H1 (cell line): ENCODE measurements at regions not wholly inside any gene's neighbourhood (a gene's known extent, or its start where the extent isn't known, plus 50 kb on each side); places are given as distances from the start of the nearest gene placed in this dataset.

Experiments used
- CTCF ChIA-PET: fragments of 300-600 bp; sonication (Branson Sonifier 250); formaldehyde crosslinking; loops from one replicate; lab custom pipeline; 2021; ENCODE audit not compliant: partially characterized antibody; lab: Charles Lee
- POLR2A ChIA-PET: fragments of 300-600 bp; sonication (Branson Sonifier 250); formaldehyde crosslinking; loops from one replicate; lab custom pipeline; 2021; ENCODE audit warnings: inconsistent platforms; ENCODE audit not compliant: partially characterized antibody; lab: Charles Lee
- DNase-seq, 2 experiments: peaks; one replicate each; pipeline versions ENCODE4 v3.0.0 to v3.0.0-alpha.2; 2010 to 2022; ENCODE audit warnings: low spot score in 2 of 2, low read depth in 1 of 2, mixed read lengths in 1 of 2
- FAIRE-seq: peaks from 2 replicates; lab custom pipeline; 2011; peaks lifted over from hg19 to GRCh38; lab: Jason Lieb, UNC
- H2AFZ ChIP-seq: 2 replicates; pipeline ENCODE4 v1.8.1; 2012; ENCODE audit warnings: low read length, inconsistent platforms
- H2AK5ac ChIP-seq: 2 replicates; pipeline ENCODE4 v1.6.1; 2013; ENCODE audit warnings: low read depth, low read length
- H2BK120ac ChIP-seq: replicated peaks from 2 replicates; pipeline ENCODE3; 2013; ENCODE audit warnings: low read depth, low read length, inconsistent platforms
- H2BK12ac ChIP-seq: 2 replicates; pipeline ENCODE4 v1.6.1; 2013; ENCODE audit warnings: low read depth, low read length
- H2BK15ac ChIP-seq: 2 replicates; pipeline ENCODE4 v1.6.1; 2013; ENCODE audit warnings: low read length
- H2BK20ac ChIP-seq: 2 replicates; pipeline ENCODE4 v1.6.1; 2013; ENCODE audit warnings: low read length
- H2BK5ac ChIP-seq: 2 replicates; pipeline ENCODE4 v1.6.1; 2013; ENCODE audit warnings: low read depth, low read length
- H3K14ac ChIP-seq: 2 replicates; pipeline ENCODE4 v1.6.1; 2013; ENCODE audit warnings: inconsistent platforms; ENCODE audit not compliant: insufficient read length
- H3K18ac ChIP-seq: 2 replicates; pipeline ENCODE4 v1.6.1; 2013; ENCODE audit warnings: low read length; ENCODE audit errors: extremely low read depth
- H3K23ac ChIP-seq: 2 replicates; pipeline ENCODE4 v1.6.1; 2013; ENCODE audit warnings: inconsistent platforms; ENCODE audit not compliant: insufficient read length
- H3K23me2 ChIP-seq: 2 replicates; pipeline ENCODE4 v1.6.1; 2013; ENCODE audit warnings: low read depth, low read length
- H3K27ac ChIP-seq: 2 replicates; pipeline ENCODE4 v1.6.1; 2011; ENCODE audit warnings: low read depth, low read length, inconsistent platforms
- H3K27me3 ChIP-seq, 4 experiments: replicated peaks in 1 of 4; 1 replicate in 1 of 4; 2 replicates in 3 of 4; pipeline versions ENCODE4 v1.6.1 to v1.8.1; 2011 to 2013; ENCODE audit warnings: low read length in 3 of 4, mild to moderate bottlenecking in 3 of 4, inconsistent platforms in 2 of 4, mixed read lengths in 2 of 4, moderate library complexity in 1 of 4; ENCODE audit not compliant: control insufficient read depth in 3 of 4, insufficient read depth in 3 of 4; ENCODE audit errors: extremely low read depth in 1 of 4
- H3K36me3 ChIP-seq, 4 experiments: 2 replicates each; pipeline versions ENCODE4 v1.6.1 to v1.8.1; 2011 to 2013; ENCODE audit warnings: mild to moderate bottlenecking in 4 of 4, low read length in 3 of 4, moderate library complexity in 2 of 4, control low read depth in 1 of 4, inconsistent platforms in 1 of 4; ENCODE audit not compliant: insufficient read depth in 4 of 4, control insufficient read depth in 2 of 4
- H3K4ac ChIP-seq: replicated peaks from 2 replicates; pipeline ENCODE3; 2013; ENCODE audit warnings: low read length, low read depth, mixed read lengths, inconsistent platforms; ENCODE audit not compliant: insufficient read length
- H3K4me1 ChIP-seq, 4 experiments: replicated peaks in 1 of 4; 1 replicate in 1 of 4; 2 replicates in 3 of 4; pipeline versions ENCODE4 v1.6.1 to v1.8.1; 2011 to 2013; ENCODE audit warnings: low read length in 3 of 4, inconsistent platforms in 2 of 4, mixed read lengths in 1 of 4; ENCODE audit not compliant: insufficient read depth in 4 of 4, control insufficient read depth in 3 of 4
- H3K4me2 ChIP-seq, 2 experiments: 2 replicates each; pipeline versions ENCODE4 v1.6.1 to v1.8.1; 2011 to 2013; ENCODE audit warnings: low read depth in 2 of 2, low read length in 2 of 2, control low read depth in 1 of 2, inconsistent platforms in 1 of 2, mild to moderate bottlenecking in 1 of 2; ENCODE audit not compliant: insufficient read depth in 1 of 2
- H3K4me3 ChIP-seq, 4 experiments: fragments of 200-600, 300-600 bp in 1 of 4; sonication (generic), shearing (Covaris generic), sonication (Bioruptor Twin) in 1 of 4; 2 replicates each; pipeline versions ENCODE4 v1.5.1 to v1.8.1; 2011 to 2016; ENCODE audit warnings: low read length in 4 of 4, low read depth in 3 of 4, control low read depth in 2 of 4, inconsistent platforms in 2 of 4, mild to moderate bottlenecking in 2 of 4, mixed read lengths in 1 of 4, moderate library complexity in 1 of 4; ENCODE audit not compliant: insufficient read depth in 2 of 4; ENCODE audit errors: extremely low read depth in 1 of 4
- H3K56ac ChIP-seq: replicated peaks from 2 replicates; pipeline ENCODE3; 2013; ENCODE audit warnings: low read depth, mild to moderate bottlenecking, mixed read lengths, low read length, inconsistent platforms; ENCODE audit not compliant: insufficient read length
- H3K79me1 ChIP-seq: 2 replicates; pipeline ENCODE4 v1.6.1; 2013; ENCODE audit warnings: low read depth, low read length, control low read depth
- H3K79me2 ChIP-seq, 2 experiments: 2 replicates each; pipeline versions ENCODE4 v1.6.1 to v1.8.1; 2012 to 2013; ENCODE audit warnings: low read length in 2 of 2, mild to moderate bottlenecking in 2 of 2, inconsistent platforms in 1 of 2; ENCODE audit not compliant: insufficient read depth in 2 of 2, control insufficient read depth in 1 of 2
- H3K9ac ChIP-seq, 4 experiments: replicated peaks in 1 of 4; 1 replicate in 1 of 4; 2 replicates in 3 of 4; pipeline versions ENCODE4 v1.6.1 to v1.8.1; 2011 to 2013; ENCODE audit warnings: low read depth in 3 of 4, low read length in 3 of 4, control low read depth in 2 of 4, mild to moderate bottlenecking in 2 of 4, moderate library complexity in 2 of 4, inconsistent platforms in 1 of 4; ENCODE audit errors: extremely low read depth in 1 of 4
- H3K9me3 ChIP-seq, 2 experiments: 2 replicates each; pipeline versions ENCODE4 v1.6.1 to v1.8.1; 2012 to 2013; ENCODE audit warnings: mild to moderate bottlenecking in 2 of 2, moderate library complexity in 2 of 2, control low read depth in 1 of 2, inconsistent platforms in 1 of 2, low read depth in 1 of 2, low read length in 1 of 2, mixed read lengths in 1 of 2; ENCODE audit not compliant: insufficient read depth in 2 of 2
- H4K20me1 ChIP-seq, 2 experiments: replicated peaks in 1 of 2; 2 replicates each; pipeline versions ENCODE3 to v1.8.1; 2011 to 2013; ENCODE audit warnings: inconsistent platforms in 2 of 2, low read length in 2 of 2, mild to moderate bottlenecking in 1 of 2; ENCODE audit not compliant: insufficient read depth in 2 of 2, control insufficient read depth in 1 of 2
- H4K5ac ChIP-seq: 2 replicates; pipeline ENCODE4 v1.6.1; 2013; ENCODE audit warnings: low read length, low read depth, mixed read lengths, inconsistent platforms; ENCODE audit not compliant: insufficient read length
- H4K8ac ChIP-seq: 2 replicates; pipeline ENCODE4 v1.8.0; 2013; ENCODE audit warnings: mild to moderate bottlenecking, moderate library complexity, low read length, inconsistent platforms; ENCODE audit not compliant: insufficient read depth; ENCODE audit errors: extremely low read depth
- H4K91ac ChIP-seq: replicated peaks from 2 replicates; pipeline ENCODE3; 2013; ENCODE audit warnings: low read length, mixed read lengths, inconsistent platforms; ENCODE audit not compliant: insufficient read length
- BCL11A ChIP-seq, 2 experiments: IDR thresholded peaks; one replicate each; pipeline ENCODE4 v1.6.1; 2011; ENCODE audit warnings: low read depth in 2 of 2, low read length in 2 of 2, mild to moderate bottlenecking in 2 of 2
- CTCF ChIP-seq, 3 experiments: IDR thresholded peaks; 1 replicate in 2 of 3; 2 replicates in 1 of 3; pipeline versions ENCODE4 v1.5.1 to v1.6.1; 2011; ENCODE audit warnings: low read length in 3 of 3, mild to moderate bottlenecking in 3 of 3, inconsistent platforms in 2 of 3, low read depth in 1 of 3, moderate library complexity in 1 of 3; ENCODE audit not compliant: insufficient read depth in 1 of 3; ENCODE audit errors: control extremely low read depth in 1 of 3
- RAD21 ChIP-seq, 2 experiments: IDR thresholded peaks in 1 of 2; conservative IDR thresholded peaks in 1 of 2; 2 replicates each; pipeline ENCODE4 v1.6.1; 2011; ENCODE audit warnings: low read depth in 2 of 2, low read length in 2 of 2, improper control_type of control experiment in 1 of 2, inconsistent platforms in 1 of 2, mild to moderate bottlenecking in 1 of 2, moderate library complexity in 1 of 2
- WGBS, 2 experiments: shearing (Covaris generic) in 1 of 2; methylation state at CpG; one replicate each; pipeline versions ENCODE4 v1.1.6 to v1.1.7; 2013 to 2015; ENCODE audit warnings: low lambda C conversion rate in 2 of 2, mixed read lengths in 2 of 2, inconsistent platforms in 1 of 2, low coverage in 1 of 2, missing lambda C conversion rate in 1 of 2; ENCODE audit not compliant: insufficient replicate concordance in 2 of 2, insufficient coverage in 1 of 2, insufficient read length in 1 of 2; ENCODE audit errors: extremely low coverage in 1 of 2, missing lambda C conversion rate in 1 of 2; 5-methylcytosine and 5-hydroxymethylcytosine counted together

GRCh38 chr18:10086458-10087210, 172.8 kb downstream of the VAPA start:
- no peak overlapping the region for H4K91ac ChIP-seq
- H3K23ac ChIP-seq: no peak overlapping the region
- H2BK15ac ChIP-seq: no peak overlapping the region
- peaks cover 0 to 5% (median 0%) of the 10 kb centered on the region in 4 experiments; a peak in 3 of 7 replicates for H3K4me1 ChIP-seq
- H2BK20ac ChIP-seq: no peak overlapping the region
- no peak overlapping the region for H4K8ac ChIP-seq
- no peaks in the 10 kb centered on the region; the same call in 1 of the 2 replicates for H3K23me2 ChIP-seq
- H3K79me2 ChIP-seq: no peaks in the 10 kb centered on the region
- no peak overlapping the region for H2BK12ac ChIP-seq
- H3K18ac ChIP-seq: no peak overlapping the region
- H3K27me3 ChIP-seq: no peaks in the 10 kb centered on the region
- TF ChIP-seq CTCF (IDR thresholded peaks at IDR 0.05; ENCODE audit: control extremely low read depth in 1 of 3, insufficient read depth in 1 of 3, low read depth in 1 of 3, low read length in 3 of 3) (peak in 1 of 3 experiments; percentile 7; a peak in 1 of 4 replicates), RAD21 (IDR thresholded peaks at IDR 0.05 in 1 of 2, conservative IDR thresholded peaks at IDR 0.05 in 1 of 2; ENCODE audit: low read depth in 2 of 2, low read length in 2 of 2) (peak in 1 of 2 experiments; percentile 10; a peak in 1 of 4 replicates), BCL11A (IDR thresholded peaks at IDR 0.05; ENCODE audit: low read depth in 2 of 2, low read length in 2 of 2) (no peak)
- TF ChIP-seq, all 59 proteins: peak for 2
- H3K4me3 ChIP-seq: no peak overlapping the region
- 79% methylated on average over 13 of the region's 13 CpGs; no CpG with 5 or more reads in 1 of the 2 experiments for WGBS, 2 experiments
- no peak overlapping the region for H3K56ac ChIP-seq
- H3K4ac ChIP-seq: no peak overlapping the region
- H3K9me3 ChIP-seq: peaks cover 13 to 17% of the 10 kb centered on the region in 2 experiments
- no peak overlapping the region for H2BK120ac ChIP-seq
- ChIA-PET CTCF (interaction anchor here (0.5 to 3.1 kb wide), 6 partner anchors 8 to 250 kb away, joined by 3 to 9 read pairs (median 4); no protein-coding TSS in a partner anchor), POLR2A (no interaction called here)
- H2BK5ac ChIP-seq: no peak overlapping the region
- H4K20me1 ChIP-seq: no peaks in the 10 kb centered on the region
- H3K9ac ChIP-seq: no peak overlapping the region
- no peak overlapping the region for H4K5ac ChIP-seq
- FAIRE-seq (no peak), DNase-seq (no peak)
- H3K79me1 ChIP-seq: no peaks in the 10 kb centered on the region
- no peak overlapping the region for H2AK5ac ChIP-seq
- H3K27ac ChIP-seq: no peak overlapping the region
- H3K36me3 ChIP-seq: no peaks in the 10 kb centered on the region
- H3K14ac ChIP-seq: no peak overlapping the region
- H2AFZ ChIP-seq: no peak overlapping the region
- H3K4me2 ChIP-seq: no peak overlapping the region
